HepG2 (cell line): ENCODE measurements at regions not wholly inside any gene's neighbourhood (a gene's known extent, or its start where the extent isn't known, plus 50 kb on each side); places are given as distances from the start of the nearest gene placed in this dataset.

ENCODE experiments used
- ATAC-seq: fragments of 200-7000 bp; cut with Tn5 transposase; 3 replicates; pipeline ENCODE4 v1.9.1; 2020; ENCODE audit warnings: mild to moderate bottlenecking, moderate library complexity
- BruUV-seq: library from RNA; stranded (reverse); fragments of 400-500 nt; replicated peaks from 2 replicates; lab custom pipeline; 2021; lab: Mats Ljungman, UMichigan
- CTCF ChIA-PET: fragments of 300-600 bp; formaldehyde crosslinking; extraction: SDS; loops from one replicate; lab custom pipeline; 2021; ENCODE audit warnings: low total read pairs, inconsistent platforms, low intra/inter-chr PET ratio; lab: Yijun Ruan, JAX
- POLR2A ChIA-PET: fragments of 350-600 bp; sonication (Branson Sonifier 250); formaldehyde crosslinking; loops from one replicate; lab custom pipeline; 2020; ENCODE audit warnings: antibody characterized with exemption, inconsistent platforms; lab: Yijun Ruan, JAX
- DNase-seq: peaks from one replicate; pipeline ENCODE4 v3.0.0-alpha.2; 2015; ENCODE audit warnings: low spot score
- FAIRE-seq: peaks from 3 replicates; lab custom pipeline; 2011; peaks lifted over from hg19 to GRCh38; lab: Jason Lieb, UNC
- H2AFZ ChIP-seq: one replicate; pipeline ENCODE4 v1.6.1; 2011; ENCODE audit warnings: low read length, inconsistent platforms
- H3K27ac ChIP-seq: fragments of 300-600 bp; 3 replicates; pipeline ENCODE4 v1.8.0; 2011; ENCODE audit warnings: mixed run types, mild to moderate bottlenecking, mixed read lengths, low read length, inconsistent platforms; ENCODE audit not compliant: insufficient read depth; ENCODE audit errors: extremely low read length
- H3K27me3 ChIP-seq, 2 experiments: fragments of 200-600 bp in 1 of 2; 2 replicates in 1 of 2; 3 replicates in 1 of 2; pipeline versions ENCODE4 v1.6.0 to v1.8.0; 2011; ENCODE audit warnings: low read length in 2 of 2, mild to moderate bottlenecking in 2 of 2, moderate library complexity in 2 of 2, inconsistent platforms in 1 of 2; ENCODE audit not compliant: insufficient read depth in 2 of 2, control insufficient read depth in 1 of 2
- H3K36me3 ChIP-seq, 2 experiments: fragments of 200-600 bp in 1 of 2; replicated peaks in 1 of 2; 2 replicates in 1 of 2; 3 replicates in 1 of 2; pipeline versions ENCODE4 v1.5.1 to v1.8.0; 2011; ENCODE audit warnings: low read length in 2 of 2, inconsistent platforms in 1 of 2; ENCODE audit not compliant: insufficient read depth in 2 of 2, control insufficient read depth in 1 of 2
- H3K4me1 ChIP-seq: 2 replicates; pipeline ENCODE4 v1.5.1; 2012; ENCODE audit warnings: low read length, inconsistent platforms; ENCODE audit not compliant: insufficient read depth
- H3K4me2 ChIP-seq: 2 replicates; pipeline ENCODE4 v1.6.0; 2011; ENCODE audit warnings: low read depth, low read length, inconsistent platforms
- H3K4me3 ChIP-seq, 3 experiments: fragments of 200-600 bp in 1 of 3; sonication (generic), shearing (Covaris generic) in 1 of 3; replicated peaks in 1 of 3; 2 replicates each; pipeline ENCODE4 v1.5.1; 2011 to 2016; ENCODE audit warnings: low read length in 3 of 3, inconsistent platforms in 2 of 3, low read depth in 2 of 3, mild to moderate bottlenecking in 2 of 3, control low read depth in 1 of 3, mixed read lengths in 1 of 3; ENCODE audit not compliant: insufficient read depth in 1 of 3
- H3K79me2 ChIP-seq: one replicate; pipeline ENCODE4 v1.6.1; 2011; ENCODE audit warnings: low read length, inconsistent platforms; ENCODE audit not compliant: insufficient read depth
- H3K9ac ChIP-seq: 2 replicates; pipeline ENCODE4 v1.6.0; 2011; ENCODE audit warnings: mild to moderate bottlenecking, low read depth, low read length, inconsistent platforms; ENCODE audit not compliant: insufficient read depth
- H3K9me3 ChIP-seq: 2 replicates; pipeline ENCODE4 v1.5.1; 2012; ENCODE audit warnings: mild to moderate bottlenecking, low read length
- H4K20me1 ChIP-seq: 2 replicates; pipeline ENCODE4 v1.6.0; 2011; ENCODE audit warnings: inconsistent platforms, mild to moderate bottlenecking, low read length, moderate library complexity; ENCODE audit not compliant: insufficient read depth
- DBP ChIP-seq: sonication (generic); formaldehyde crosslinking; IDR thresholded peaks from 2 replicates; pipeline ENCODE4 v1.4.0; 2020; ENCODE audit warnings: missing genetic modification reagents; ENCODE audit errors: not compliant biosample characterization
- ELF1 ChIP-seq: sonication (generic); formaldehyde crosslinking; IDR thresholded peaks from 2 replicates; pipeline ENCODE4 v1.4.0; 2020; ENCODE audit warnings: missing genetic modification reagents
- NFIB ChIP-seq: sonication (generic); formaldehyde crosslinking; IDR thresholded peaks from 2 replicates; pipeline ENCODE4 v1.9.0; 2021; ENCODE audit warnings: missing genetic modification reagents, mild to moderate bottlenecking, borderline replicate concordance
- PCBP2 ChIP-seq: fragments of 200-400 bp; formaldehyde crosslinking; optimal IDR thresholded peaks from 2 replicates; pipeline ENCODE3; 2018; ENCODE audit warnings: low read length, low read depth; ENCODE audit not compliant: poor library complexity, severe bottlenecking
- PRDM10 ChIP-seq: sonication (generic); formaldehyde crosslinking; IDR thresholded peaks from 2 replicates; pipeline ENCODE4 v1.4.0; 2020; ENCODE audit warnings: low read depth, missing genetic modification reagents
- ZNF160 ChIP-seq: sonication (generic); formaldehyde crosslinking; IDR thresholded peaks from 2 replicates; pipeline ENCODE4 v1.8.0; 2022; ENCODE audit warnings: mild to moderate bottlenecking, inconsistent platforms, missing genetic modification reagents
- ZNF281 ChIP-seq: sonication (generic); formaldehyde crosslinking; IDR thresholded peaks from 2 replicates; pipeline ENCODE4 v1.4.0; 2020; ENCODE audit warnings: missing genetic modification reagents, borderline replicate concordance
- ZNF597 ChIP-seq: sonication (generic); formaldehyde crosslinking; IDR thresholded peaks from 2 replicates; pipeline ENCODE4 v1.5.0; 2020; ENCODE audit warnings: missing genetic modification reagents
- ZNF615 ChIP-seq: sonication (generic); formaldehyde crosslinking; IDR thresholded peaks from 2 replicates; pipeline ENCODE4 v1.5.0; 2020; ENCODE audit warnings: mild to moderate bottlenecking, missing genetic modification reagents, borderline replicate concordance
- ZNF850 ChIP-seq: sonication (generic); formaldehyde crosslinking; conservative IDR thresholded peaks from 2 replicates; pipeline ENCODE4 v1.9.0; 2021; ENCODE audit warnings: mild to moderate bottlenecking, missing genetic modification reagents
- WGBS: methylation state at CpG from one replicate; pipeline ENCODE4 v1.1.6; 2017; ENCODE audit warnings: low lambda C conversion rate; 5-methylcytosine and 5-hydroxymethylcytosine counted together
- in situ Hi-C: cut with HindIII; loops from 2 replicates; pipeline ENCODE4 v1.10.0; 2017; ENCODE audit warnings: low pct_unique_long_range_greater_than_20kb; ENCODE audit not compliant: extremely low pct_ligation_motif_present
- intact Hi-C: fragments of 100-400 bp; cut with micrococcal nuclease; formaldehyde crosslinking; loops from one replicate; pipeline ENCODE4 v1.10.0; 2022; ENCODE audit not compliant: unreplicated experiment

GRCh38 chr21:20617130-20617529, 381.1 kb upstream of the NCAM2 start:
- no peak for ATAC-seq
- intact Hi-C loops = no loop called here
- no peak overlapping the region for H2AFZ ChIP-seq
- H3K9ac ChIP-seq = no peak overlapping the region
- H3K4me1 ChIP-seq = no peaks in the 10 kb centered on the region
- ChIA-PET CTCF (no interaction called here), POLR2A (no interaction called here)
- TF ChIP-seq PCBP2 (no peak), ZNF160 (CRISPR knock-in tag) (no peak), ZNF850 (CRISPR knock-in tag) (no peak), DBP (CRISPR knock-in tag) (no peak), ZNF597 (no peak), NFIB (CRISPR knock-in tag) (no peak), ZNF615 (no peak)
- no peak for DNase-seq
- H3K4me2 ChIP-seq = no peak overlapping the region
- in situ Hi-C loops = no loop called here
- H3K27ac ChIP-seq = no peak overlapping the region
- BruUV-seq = no TSS peak
- 15% methylated on average over 5 of the region's 6 CpGs for WGBS
- no peaks in the 10 kb centered on the region for H4K20me1 ChIP-seq
- no peaks in the 10 kb centered on the region for H3K79me2 ChIP-seq
- H3K9me3 ChIP-seq = peaks cover 74% of the 10 kb centered on the region
- no peak for FAIRE-seq
- no peak overlapping the region for H3K4me3 ChIP-seq
- no peaks in the 10 kb centered on the region for H3K36me3 ChIP-seq
- no peaks in the 10 kb centered on the region for H3K27me3 ChIP-seq

GRCh38 chr21:20618878-20619277, 379.3 kb upstream of the NCAM2 start:
- no peak overlapping the region for H3K27ac ChIP-seq
- intact Hi-C loops = no loop called here
- no peaks in the 10 kb centered on the region for H3K36me3 ChIP-seq
- 12% methylated on average over 3 of the region's 3 CpGs for WGBS
- DNase-seq = no peak
- no peak overlapping the region for H3K9ac ChIP-seq
- no peaks in the 10 kb centered on the region for H4K20me1 ChIP-seq
- in situ Hi-C loops = no loop called here
- ChIA-PET CTCF (no interaction called here), POLR2A (no interaction called here)
- no peak overlapping the region for H3K4me3 ChIP-seq
- BruUV-seq = no TSS peak
- no peak overlapping the region for H3K4me2 ChIP-seq
- H3K9me3 ChIP-seq = peaks cover 77% of the 10 kb centered on the region
- no peaks in the 10 kb centered on the region for H3K79me2 ChIP-seq
- no peaks in the 10 kb centered on the region for H3K4me1 ChIP-seq
- no peak for ATAC-seq
- no peak for FAIRE-seq
- no peaks in the 10 kb centered on the region for H3K27me3 ChIP-seq
- H2AFZ ChIP-seq = no peak overlapping the region
- TF ChIP-seq ELF1 (CRISPR knock-in tag) = no peak
- no peak for TF ChIP-seq PRDM10 (CRISPR knock-in tag)
- TF ChIP-seq ZNF281 = no peak
